B cell (primary cell): ENCODE measurements at regions not wholly inside any gene's neighbourhood (a gene's known extent, or its start where the extent isn't known, plus 50 kb on each side); places are given as distances from the start of the nearest gene placed in this dataset.

Experiments used
- ATAC-seq: fragments of 200-7000 bp; cut with Tn5 transposase; one replicate; pipeline ENCODE4 v1.10.0; 2021; ENCODE audit warnings: low read depth, mild to moderate bottlenecking, moderate number of reproducible peaks, moderate library complexity
- CTCF ChIA-PET: fragments of 350-600 bp; sonication (Branson Sonifier 250); formaldehyde crosslinking; loops from one replicate; lab custom pipeline; 2021; ENCODE audit warnings: antibody characterized with exemption, inconsistent platforms; lab: Charles Lee
- POLR2A ChIA-PET: fragments of 350-600 bp; sonication (Branson Sonifier 250); formaldehyde crosslinking; loops from one replicate; lab custom pipeline; 2021; ENCODE audit warnings: antibody characterized with exemption; lab: Charles Lee
- DNase-seq: peaks from one replicate; pipeline ENCODE4 v3.0.0; 2013
- H2AFZ ChIP-seq: 2 replicates; pipeline ENCODE4 v1.6.1; 2012; ENCODE audit warnings: mild to moderate bottlenecking, low read depth, low read length; ENCODE audit not compliant: insufficient read depth, poor library complexity, severe bottlenecking
- H3K27ac ChIP-seq, 2 donors: 1 replicate in 1 of 2; 2 replicates in 1 of 2; pipeline ENCODE4 v1.5.1; 2012 to 2013; ENCODE audit warnings: low read length in 2 of 2, mild to moderate bottlenecking in 2 of 2, moderate library complexity in 1 of 2
- H3K27me3 ChIP-seq, 4 experiments: fragments of 200-600 bp in 1 of 4; sonication (generic) in 1 of 4; replicated peaks in 1 of 4; 1 replicate in 2 of 4; 2 replicates in 2 of 4; pipeline versions ENCODE4 v1.6.1 to v1.7.0; 2013 to 2016; ENCODE audit warnings: low read length in 3 of 4, mild to moderate bottlenecking in 2 of 4, mixed read lengths in 1 of 4, moderate library complexity in 1 of 4; ENCODE audit not compliant: insufficient read depth in 4 of 4, control insufficient read depth in 3 of 4; ENCODE audit errors: control extremely low read depth in 1 of 4
- H3K36me3 ChIP-seq, 2 experiments: replicated peaks in 1 of 2; 1 replicate in 1 of 2; 2 replicates in 1 of 2; pipeline versions ENCODE4 v1.6.1 to v1.7.1; 2013; ENCODE audit warnings: low read length in 1 of 2; ENCODE audit not compliant: insufficient read depth in 2 of 2, control insufficient read depth in 1 of 2; ENCODE audit errors: control extremely low read depth in 1 of 2, extremely low read depth in 1 of 2
- H3K4me1 ChIP-seq, 2 donors: fragments of 200-600 bp in 1 of 2; sonication (generic) in 1 of 2; 1 replicate in 1 of 2; 2 replicates in 1 of 2; pipeline versions ENCODE4 v1.5.1 to v1.6.1; 2013 to 2017; ENCODE audit warnings: low read length in 2 of 2; ENCODE audit not compliant: control insufficient read depth in 2 of 2, insufficient read depth in 2 of 2
- H3K4me2 ChIP-seq: replicated peaks from 2 replicates; pipeline ENCODE3; 2012; ENCODE audit warnings: mild to moderate bottlenecking, low read depth, low read length; ENCODE audit not compliant: poor library complexity, severe bottlenecking
- H3K4me3 ChIP-seq, 5 experiments: fragments of 200-600 bp in 1 of 5; sonication (generic) in 1 of 5; 1 replicate in 3 of 5; 2 replicates in 2 of 5; pipeline versions ENCODE4 v1.5.1 to v1.7.0; 2011 to 2016; ENCODE audit warnings: low read length in 4 of 5, mild to moderate bottlenecking in 4 of 5, low read depth in 2 of 5, control low read depth in 1 of 5, moderate library complexity in 1 of 5; ENCODE audit not compliant: insufficient read depth in 1 of 5; ENCODE audit errors: control extremely low read depth in 1 of 5, extremely low read depth in 1 of 5
- H3K79me2 ChIP-seq: fragments of 200-600 bp; sonication (generic); one replicate; pipeline ENCODE4 v1.6.0; 2016; ENCODE audit warnings: low read length; ENCODE audit not compliant: control insufficient read depth, insufficient read depth
- H3K9ac ChIP-seq: fragments of 200-600 bp; sonication (generic); 2 replicates; pipeline ENCODE4 v1.6.1; 2017; ENCODE audit warnings: mild to moderate bottlenecking, low read length, moderate library complexity
- H3K9me3 ChIP-seq, 3 donors: one replicate each; pipeline versions ENCODE4 v1.6.1 to v1.7.1; 2013; ENCODE audit warnings: low read length in 2 of 3; ENCODE audit not compliant: control insufficient read depth in 2 of 3, insufficient read depth in 1 of 3; ENCODE audit errors: control extremely low read depth in 1 of 3
- H4K20me1 ChIP-seq: 2 replicates; pipeline ENCODE4 v1.6.0; 2012; ENCODE audit warnings: mild to moderate bottlenecking, low read length; ENCODE audit not compliant: insufficient read depth, control insufficient read depth, poor library complexity, severe bottlenecking
- H3K27ac Mint-ChIP-seq: one replicate; pipeline ENCODE4 v1.8.0; 2021; ENCODE audit warnings: mixed read lengths
- H3K27me3 Mint-ChIP-seq: one replicate; pipeline ENCODE4 v1.8.0; 2021; ENCODE audit warnings: mixed read lengths
- H3K4me1 Mint-ChIP-seq: one replicate; pipeline ENCODE4 v1.8.0; 2021; ENCODE audit warnings: mixed read lengths
- H3K4me3 Mint-ChIP-seq: one replicate; pipeline ENCODE4 v1.8.0; 2021; ENCODE audit warnings: mixed read lengths
- H3K9me3 Mint-ChIP-seq: one replicate; pipeline ENCODE4 v1.8.0; 2022; ENCODE audit warnings: mixed read lengths; ENCODE audit not compliant: insufficient read depth
- CTCF ChIP-seq: fragments of 200-600 bp; IDR thresholded peaks from one replicate; pipeline ENCODE4 v1.8.0; 2022; ENCODE audit warnings: antibody characterized with exemption, mild to moderate bottlenecking
- EZH2 ChIP-seq: IDR thresholded peaks from 2 replicates; pipeline ENCODE4 v1.6.1; 2012; ENCODE audit warnings: borderline replicate concordance, low read depth, mild to moderate bottlenecking, moderate library complexity, low read length; ENCODE audit not compliant: insufficient read depth, poor library complexity, severe bottlenecking
- WGBS: methylation state at CpG from one replicate; pipeline ENCODE4 v1.1.5; 2013; ENCODE audit warnings: missing lambda C conversion rate; ENCODE audit not compliant: insufficient coverage; 5-methylcytosine and 5-hydroxymethylcytosine counted together
- intact Hi-C: fragments of 100-400 bp; cut with micrococcal nuclease; formaldehyde crosslinking; loops from one replicate; pipeline ENCODE4 v1.10.0; 2022

- POLR2A ChIA-PET: no interaction called here
- Histone ChIP-seq H2AFZ (no peak overlapping the region), H3K36me3 (no peaks in the 10 kb centered on the region), H4K20me1 (no peaks in the 10 kb centered on the region), H3K4me1 (no peaks in the 10 kb centered on the region), H3K27me3 (no peaks in the 10 kb centered on the region), H3K9me3 (no peaks in the 10 kb centered on the region), H3K4me3 (no peak overlapping the region), H3K27ac (no peak overlapping the region), H3K79me2 (no peaks in the 10 kb centered on the region), H3K9ac (no peak overlapping the region), H3K4me2 (no peak overlapping the region)
- WGBS: no CpG with 5 or more reads among the region's 2 CpGs
- CTCF ChIA-PET: no interaction called here
- Mint-ChIP-seq H3K27me3 (no peaks in the 10 kb centered on the region), H3K9me3 (no peaks in the 10 kb centered on the region), H3K27ac (no peak overlapping the region), H3K4me1 (no peaks in the 10 kb centered on the region), H3K4me3 (no peak overlapping the region)
- no peak for DNase-seq
- TF ChIP-seq EZH2 (no peak), CTCF (no peak)
- no peak for ATAC-seq
- intact Hi-C loops: no loop called here
These were observed 195.9 kb downstream of the TENT5A start for GRCh38 chr6:81556551-81556950.

- Mint-ChIP-seq H3K4me3 (no peak overlapping the region), H3K9me3 (no peaks in the 10 kb centered on the region), H3K4me1 (no peaks in the 10 kb centered on the region), H3K27me3 (no peaks in the 10 kb centered on the region), H3K27ac (no peak overlapping the region)
- ChIA-PET POLR2A (no interaction called here), CTCF (no interaction called here)
- no peak overlapping the region for H3K4me3 ChIP-seq
- no CpG with 5 or more reads among the region's 2 CpGs for WGBS
- DNase-seq (no peak), ATAC-seq (no peak)
- H3K4me2 ChIP-seq: no peak overlapping the region
- H3K36me3 ChIP-seq: no peaks in the 10 kb centered on the region
- H3K9me3 ChIP-seq: no peaks in the 10 kb centered on the region
- no peak overlapping the region for H3K27ac ChIP-seq
- no peaks in the 10 kb centered on the region for H3K4me1 ChIP-seq
- no peak for TF ChIP-seq EZH2
- TF ChIP-seq CTCF: no peak
- intact Hi-C loops: no loop called here
- H4K20me1 ChIP-seq: no peaks in the 10 kb centered on the region
- no peak overlapping the region for H3K9ac ChIP-seq
- no peaks in the 10 kb centered on the region for H3K79me2 ChIP-seq
- H3K27me3 ChIP-seq: no peaks in the 10 kb centered on the region
- no peak overlapping the region for H2AFZ ChIP-seq
These were observed 199.3 kb downstream of the TENT5A start for GRCh38 chr6:81553216-81553615.
